DND-41 (cell line): ENCODE measurements at regions not wholly inside any gene's neighbourhood (a gene's known extent, or its start where the extent isn't known, plus 50 kb on each side); places are given as distances from the start of the nearest gene placed in this dataset.

ENCODE experiments used
- EZH2 ChIP-seq: IDR thresholded peaks from 3 replicates; pipeline ENCODE4 v1.6.1; 2012; ENCODE audit warnings: borderline replicate concordance, low read depth, mild to moderate bottlenecking, moderate library complexity, low read length, inconsistent platforms; ENCODE audit not compliant: severe bottlenecking
- TF ChIP-seq, protein P1 (sequence below): IDR thresholded peaks from 2 replicates; pipeline ENCODE4 v1.5.1; 2012; ENCODE audit warnings: borderline replicate concordance, low read length, moderate library complexity, mild to moderate bottlenecking; ENCODE audit not compliant: poor library complexity, severe bottlenecking; ENCODE audit errors: extremely low read depth

DNA sequence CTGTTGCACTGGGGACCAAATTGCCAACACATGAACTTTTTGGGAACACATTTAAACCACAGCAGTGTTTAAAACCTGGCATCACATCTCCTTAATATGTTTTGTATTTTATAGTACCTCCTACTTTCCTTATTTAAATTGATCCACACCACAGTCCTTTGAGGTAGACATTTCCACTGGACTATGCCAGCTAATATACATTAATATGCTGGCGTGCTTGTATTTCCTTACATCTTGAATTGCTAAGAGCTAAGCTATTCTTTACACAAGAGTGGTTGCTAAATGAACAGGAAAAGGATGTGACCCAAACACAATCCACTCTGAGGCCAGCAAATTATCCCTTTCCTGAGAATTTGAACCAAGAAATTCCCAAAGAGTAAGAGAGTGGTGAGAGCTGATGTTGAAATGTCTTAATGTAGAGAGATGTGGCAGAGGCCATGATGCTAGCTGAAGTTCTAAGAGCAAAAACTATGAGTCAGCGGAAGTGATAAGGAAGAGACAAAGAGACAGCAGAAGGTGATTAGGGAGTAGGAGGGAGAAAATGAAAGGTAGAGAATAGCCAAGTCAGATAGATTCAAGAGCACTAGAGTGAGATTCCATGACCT, 131.2 kb downstream of the CD47 start:
- TF ChIP-seq, protein P1, sequence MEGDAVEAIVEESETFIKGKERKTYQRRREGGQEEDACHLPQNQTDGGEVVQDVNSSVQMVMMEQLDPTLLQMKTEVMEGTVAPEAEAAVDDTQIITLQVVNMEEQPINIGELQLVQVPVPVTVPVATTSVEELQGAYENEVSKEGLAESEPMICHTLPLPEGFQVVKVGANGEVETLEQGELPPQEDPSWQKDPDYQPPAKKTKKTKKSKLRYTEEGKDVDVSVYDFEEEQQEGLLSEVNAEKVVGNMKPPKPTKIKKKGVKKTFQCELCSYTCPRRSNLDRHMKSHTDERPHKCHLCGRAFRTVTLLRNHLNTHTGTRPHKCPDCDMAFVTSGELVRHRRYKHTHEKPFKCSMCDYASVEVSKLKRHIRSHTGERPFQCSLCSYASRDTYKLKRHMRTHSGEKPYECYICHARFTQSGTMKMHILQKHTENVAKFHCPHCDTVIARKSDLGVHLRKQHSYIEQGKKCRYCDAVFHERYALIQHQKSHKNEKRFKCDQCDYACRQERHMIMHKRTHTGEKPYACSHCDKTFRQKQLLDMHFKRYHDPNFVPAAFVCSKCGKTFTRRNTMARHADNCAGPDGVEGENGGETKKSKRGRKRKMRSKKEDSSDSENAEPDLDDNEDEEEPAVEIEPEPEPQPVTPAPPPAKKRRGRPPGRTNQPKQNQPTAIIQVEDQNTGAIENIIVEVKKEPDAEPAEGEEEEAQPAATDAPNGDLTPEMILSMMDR: no peak
- no peak for TF ChIP-seq EZH2
